Astrocyte (in vitro differentiated cells and primary cell): ENCODE measurements at regions not wholly inside any gene's neighbourhood (a gene's known extent, or its start where the extent isn't known, plus 50 kb on each side); places are given as distances from the start of the nearest gene placed in this dataset.

ENCODE experiments used
- CTCF ChIP-seq: IDR thresholded peaks from 2 replicates; pipeline ENCODE4 v1.5.1; 2011; ENCODE audit warnings: low read depth, mild to moderate bottlenecking, inconsistent platforms, low read length, moderate library complexity; ENCODE audit not compliant: insufficient read depth
- EZH2 ChIP-seq: IDR thresholded peaks from 2 replicates; pipeline ENCODE4 v1.6.1; 2012; ENCODE audit warnings: mild to moderate bottlenecking, low read length, inconsistent platforms; ENCODE audit not compliant: insufficient read depth

GRCh38 chr10:59550061-59550460 lies 159.6 kb downstream of the SLC16A9 start:
- TF ChIP-seq CTCF (no peak), EZH2 (no peak)
